ENCODE measurements at regions not wholly inside any gene's neighbourhood (a gene's known extent, or its start where the extent isn't known, plus 50 kb on each side); places are given as distances from the start of the nearest gene placed in this dataset.

GRCh38 chr6:6895929-6896328 lies 211.8 kb upstream of the RREB1 start:
- Histone ChIP-seq H3K4me1 (ENCODE audit: insufficient read depth, poor library complexity, severe bottlenecking) (peaks cover 10% of the 10 kb centered on the region), H3K4me3 (ENCODE audit: severe bottlenecking) (no peak overlapping the region), H3K9me3 (ENCODE audit: severe bottlenecking) (no peaks in the 10 kb centered on the region), H3K36me3 (ENCODE audit: low read depth) (no peaks in the 10 kb centered on the region), H3K27ac (ENCODE audit: poor library complexity, severe bottlenecking) (no peak overlapping the region), H3K27me3 (ENCODE audit: insufficient read depth, poor library complexity, severe bottlenecking) (no peaks in the 10 kb centered on the region)
- no peak for TF ChIP-seq CTCF (IDR thresholded peaks at IDR 0.05; ENCODE audit: poor library complexity, severe bottlenecking)
- DNase-seq (ENCODE audit: low spot score) = no peak
- ATAC-seq (ENCODE audit: low read depth) = no peak

GRCh38 chr6:6897140-6897539 lies 210.6 kb upstream of the RREB1 start:
- H3K9me3 ChIP-seq (ENCODE audit: severe bottlenecking) = no peaks in the 10 kb centered on the region
- H3K27ac ChIP-seq (ENCODE audit: poor library complexity, severe bottlenecking) = no peak overlapping the region
- TF ChIP-seq CTCF (IDR thresholded peaks at IDR 0.05; ENCODE audit: poor library complexity, severe bottlenecking) = no peak
- no peaks in the 10 kb centered on the region for H3K36me3 ChIP-seq (ENCODE audit: low read depth)
- H3K27me3 ChIP-seq (ENCODE audit: insufficient read depth, poor library complexity, severe bottlenecking) = no peaks in the 10 kb centered on the region
- DNase-seq (ENCODE audit: low spot score) = no peak
- H3K4me1 ChIP-seq (ENCODE audit: insufficient read depth, poor library complexity, severe bottlenecking) = peaks cover under 1% of the 10 kb centered on the region
- H3K4me3 ChIP-seq (ENCODE audit: severe bottlenecking) = no peak overlapping the region
- no peak for ATAC-seq (ENCODE audit: low read depth)

- H3K27ac ChIP-seq (ENCODE audit: poor library complexity, severe bottlenecking) = no peak overlapping the region
- no peaks in the 10 kb centered on the region for H3K27me3 ChIP-seq (ENCODE audit: insufficient read depth, poor library complexity, severe bottlenecking)
- ATAC-seq (ENCODE audit: low read depth) (no peak; the same call in 2 of the 3 replicates), DNase-seq (ENCODE audit: low spot score) (no peak)
- H3K4me1 ChIP-seq (ENCODE audit: insufficient read depth, poor library complexity, severe bottlenecking) = no peaks in the 10 kb centered on the region
- H3K4me3 ChIP-seq (ENCODE audit: severe bottlenecking) = no peak overlapping the region
- H3K36me3 ChIP-seq (ENCODE audit: low read depth) = no peaks in the 10 kb centered on the region
- no peaks in the 10 kb centered on the region for H3K9me3 ChIP-seq (ENCODE audit: severe bottlenecking)
- TF ChIP-seq CTCF (IDR thresholded peaks at IDR 0.05; ENCODE audit: poor library complexity, severe bottlenecking) = no peak
Observed at GRCh38 chr6:6900569-6901204, 207.1 kb upstream of the RREB1 start.

GRCh38 chr6:6901205-6901719 lies 206.5 kb upstream of the RREB1 start:
- no peak overlapping the region for H3K4me3 ChIP-seq (ENCODE audit: severe bottlenecking)
- no peaks in the 10 kb centered on the region for H3K9me3 ChIP-seq (ENCODE audit: severe bottlenecking)
- no peak overlapping the region for H3K27ac ChIP-seq (ENCODE audit: poor library complexity, severe bottlenecking)
- H3K27me3 ChIP-seq (ENCODE audit: insufficient read depth, poor library complexity, severe bottlenecking) = no peaks in the 10 kb centered on the region
- ATAC-seq (ENCODE audit: low read depth) (peak; percentile 31; the same call in 1 of the 3 replicates), DNase-seq (ENCODE audit: low spot score) (no peak)
- no peaks in the 10 kb centered on the region for H3K4me1 ChIP-seq (ENCODE audit: insufficient read depth, poor library complexity, severe bottlenecking)
- H3K36me3 ChIP-seq (ENCODE audit: low read depth) = no peaks in the 10 kb centered on the region
- TF ChIP-seq CTCF (IDR thresholded peaks at IDR 0.05; ENCODE audit: poor library complexity, severe bottlenecking) = no peak

GRCh38 chr6:6901945-6902344 lies 205.8 kb upstream of the RREB1 start:
- Histone ChIP-seq H3K27ac (ENCODE audit: poor library complexity, severe bottlenecking) (no peak overlapping the region), H3K36me3 (ENCODE audit: low read depth) (no peaks in the 10 kb centered on the region), H3K9me3 (ENCODE audit: severe bottlenecking) (no peaks in the 10 kb centered on the region), H3K4me3 (ENCODE audit: severe bottlenecking) (no peak overlapping the region), H3K27me3 (ENCODE audit: insufficient read depth, poor library complexity, severe bottlenecking) (no peaks in the 10 kb centered on the region), H3K4me1 (ENCODE audit: insufficient read depth, poor library complexity, severe bottlenecking) (no peaks in the 10 kb centered on the region)
- ATAC-seq (ENCODE audit: low read depth) (no peak), DNase-seq (ENCODE audit: low spot score) (no peak)
- TF ChIP-seq CTCF (IDR thresholded peaks at IDR 0.05; ENCODE audit: poor library complexity, severe bottlenecking) = no peak

Measured in RWPE2 (cell line).